ENCODE measurements at regions not wholly inside any gene's neighbourhood (a gene's known extent, or its start where the extent isn't known, plus 50 kb on each side); places are given as distances from the start of the nearest gene placed in this dataset.

- DNase-seq, result no peak
- H3K27me3 Mint-ChIP-seq (ENCODE audit: low read depth), result no peaks in the 10 kb centered on the region
- no peaks in the 10 kb centered on the region for H3K4me1 Mint-ChIP-seq (ENCODE audit: low read depth)
- ATAC-seq (replicated peaks in 1 of 2), result no peak
- H3K27ac Mint-ChIP-seq, result no peak overlapping the region
- H3K9me3 Mint-ChIP-seq, result no peaks in the 10 kb centered on the region
- H3K36me3 Mint-ChIP-seq (ENCODE audit: insufficient read depth in 2 of 2), result no peaks in the 10 kb centered on the region
- H3K4me3 Mint-ChIP-seq, result no peak overlapping the region
Observed at GRCh38 chr7:16187131-16187530, 234.2 kb downstream of the CRPPA start.

DNA sequence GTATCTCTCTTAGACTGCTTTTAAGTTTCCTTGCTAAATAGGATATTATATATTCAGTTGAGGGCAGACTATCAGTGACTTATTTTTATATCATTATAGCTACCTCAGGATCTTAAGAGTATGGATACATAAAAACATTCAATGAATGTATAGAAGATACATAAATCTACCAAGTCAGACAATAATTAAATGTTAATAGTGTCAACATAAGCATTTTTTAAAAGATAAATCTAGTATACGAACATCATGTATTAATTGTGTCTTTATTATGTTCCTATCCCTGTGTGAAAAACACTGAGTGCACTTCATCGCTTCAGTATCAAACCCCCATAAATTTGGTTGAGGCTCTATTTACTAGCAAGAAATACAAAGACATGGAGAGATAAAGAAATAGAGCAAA lies 242.8 kb downstream of the CRPPA start:
- Mint-ChIP-seq H3K4me1 (ENCODE audit: low read depth) (no peaks in the 10 kb centered on the region), H3K36me3 (ENCODE audit: insufficient read depth in 2 of 2) (no peaks in the 10 kb centered on the region), H3K27ac (no peak overlapping the region), H3K4me3 (no peak overlapping the region), H3K27me3 (ENCODE audit: low read depth) (no peaks in the 10 kb centered on the region), H3K9me3 (no peaks in the 10 kb centered on the region)
- ATAC-seq (replicated peaks in 1 of 2), result no peak
- no peak for DNase-seq

DNA sequence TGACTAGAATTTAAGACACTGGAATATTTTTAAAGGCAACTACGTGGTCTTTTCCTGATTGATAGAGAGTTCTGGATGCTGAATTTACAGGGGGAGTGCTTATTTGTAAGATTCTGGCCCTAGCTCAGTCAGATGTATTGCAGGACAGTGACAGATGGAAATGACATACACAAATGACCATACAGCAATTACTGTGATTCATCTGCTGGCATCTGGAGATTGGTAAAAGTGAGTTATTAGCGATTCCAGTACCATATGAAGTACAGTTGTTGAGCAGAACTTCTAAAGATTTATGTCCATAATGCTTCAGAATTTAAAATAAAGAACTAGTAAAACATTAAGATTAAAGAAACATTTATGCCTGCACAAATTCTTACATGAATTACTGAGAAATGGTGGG lies 243.2 kb downstream of the CRPPA start:
- Mint-ChIP-seq H3K27me3 (ENCODE audit: low read depth) (no peaks in the 10 kb centered on the region), H3K4me3 (no peak overlapping the region), H3K4me1 (ENCODE audit: low read depth) (no peaks in the 10 kb centered on the region), H3K27ac (no peak overlapping the region), H3K36me3 (ENCODE audit: insufficient read depth in 2 of 2) (no peaks in the 10 kb centered on the region), H3K9me3 (no peaks in the 10 kb centered on the region)
- ATAC-seq (replicated peaks in 1 of 2), result no peak
- DNase-seq, result no peak

GRCh38 chr7:16174253-16174652 lies 247.1 kb downstream of the CRPPA start:
- Mint-ChIP-seq H3K9me3 (no peaks in the 10 kb centered on the region), H3K27me3 (ENCODE audit: low read depth) (no peaks in the 10 kb centered on the region), H3K4me3 (no peak overlapping the region), H3K36me3 (ENCODE audit: insufficient read depth in 2 of 2) (no peaks in the 10 kb centered on the region), H3K27ac (no peak overlapping the region), H3K4me1 (ENCODE audit: low read depth) (no peaks in the 10 kb centered on the region)
- ATAC-seq (replicated peaks in 1 of 2), result no peak
- DNase-seq, result no peak

- H3K9me3 Mint-ChIP-seq, result no peaks in the 10 kb centered on the region
- no peaks in the 10 kb centered on the region for H3K36me3 Mint-ChIP-seq (ENCODE audit: insufficient read depth in 2 of 2)
- H3K4me1 Mint-ChIP-seq (ENCODE audit: low read depth), result no peaks in the 10 kb centered on the region
- no peaks in the 10 kb centered on the region for H3K27me3 Mint-ChIP-seq (ENCODE audit: low read depth)
- DNase-seq (no peak), ATAC-seq (replicated peaks in 1 of 2) (no peak)
- H3K27ac Mint-ChIP-seq, result no peak overlapping the region
- no peak overlapping the region for H3K4me3 Mint-ChIP-seq
Observed at GRCh38 chr7:16172366-16172765, 249.0 kb downstream of the CRPPA start.

GRCh38 chr7:16171928-16172327 lies 249.4 kb downstream of the CRPPA start:
- H3K27ac Mint-ChIP-seq, result no peak overlapping the region
- no peaks in the 10 kb centered on the region for H3K27me3 Mint-ChIP-seq (ENCODE audit: low read depth)
- ATAC-seq (replicated peaks in 1 of 2), result no peak
- H3K4me3 Mint-ChIP-seq, result no peak overlapping the region
- H3K9me3 Mint-ChIP-seq, result peaks cover 0 to 2% of the 10 kb centered on the region in 2 donors
- H3K36me3 Mint-ChIP-seq (ENCODE audit: insufficient read depth in 2 of 2), result no peaks in the 10 kb centered on the region
- DNase-seq, result no peak
- no peaks in the 10 kb centered on the region for H3K4me1 Mint-ChIP-seq (ENCODE audit: low read depth)

DNA sequence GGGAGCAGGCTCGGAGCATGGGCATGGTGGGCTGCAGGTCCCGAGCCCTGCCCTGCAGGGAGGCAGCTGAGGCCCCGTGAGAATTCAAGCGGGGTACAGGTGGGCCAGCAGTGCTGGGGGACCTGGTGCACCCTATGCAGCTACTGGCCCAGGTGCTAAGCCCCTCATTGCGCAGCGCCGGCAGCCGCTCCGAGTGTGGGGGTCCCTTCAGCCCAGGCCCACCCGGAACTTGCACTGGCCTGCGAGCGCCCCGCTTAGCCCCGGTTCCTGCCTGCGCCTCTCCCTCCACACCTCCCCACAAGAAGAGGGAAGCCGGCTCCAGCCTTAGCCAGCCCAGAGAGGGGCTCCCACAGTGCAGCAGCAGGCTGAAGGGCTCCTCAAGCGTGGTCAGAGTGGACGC lies 250.7 kb downstream of the CRPPA start:
- no peak for ATAC-seq (replicated peaks in 1 of 2)
- no peaks in the 10 kb centered on the region for H3K36me3 Mint-ChIP-seq (ENCODE audit: insufficient read depth in 2 of 2)
- H3K4me3 Mint-ChIP-seq, result no peak overlapping the region
- H3K4me1 Mint-ChIP-seq (ENCODE audit: low read depth), result no peaks in the 10 kb centered on the region
- no peaks in the 10 kb centered on the region for H3K27me3 Mint-ChIP-seq (ENCODE audit: low read depth)
- DNase-seq, result no peak
- H3K27ac Mint-ChIP-seq, result no peak overlapping the region
- H3K9me3 Mint-ChIP-seq, result peaks cover 0 to 2% of the 10 kb centered on the region in 2 donors

DNA sequence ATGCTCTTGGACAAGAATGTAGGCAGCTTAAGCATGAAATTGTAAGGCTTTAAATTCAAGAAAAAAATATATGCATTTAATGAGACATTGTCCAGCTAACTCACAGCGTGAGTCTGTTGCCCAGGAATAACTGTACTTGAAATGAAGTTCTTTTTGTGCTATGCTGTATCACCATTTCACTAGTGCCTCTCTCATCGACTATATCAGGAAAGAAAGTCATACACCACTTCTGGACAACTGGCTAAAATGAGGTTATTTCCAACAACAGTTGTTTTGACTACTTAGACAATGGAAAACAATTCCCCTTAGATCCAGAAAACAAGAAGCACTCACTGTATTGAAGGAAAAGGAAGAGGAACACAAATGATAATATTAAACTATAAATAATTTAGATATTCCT lies 251.8 kb downstream of the CRPPA start:
- DNase-seq, result no peak
- peaks cover 0 to 2% of the 10 kb centered on the region in 2 donors for H3K9me3 Mint-ChIP-seq
- no peaks in the 10 kb centered on the region for H3K4me1 Mint-ChIP-seq (ENCODE audit: low read depth)
- no peaks in the 10 kb centered on the region for H3K36me3 Mint-ChIP-seq (ENCODE audit: insufficient read depth in 2 of 2)
- H3K27me3 Mint-ChIP-seq (ENCODE audit: low read depth), result no peaks in the 10 kb centered on the region
- H3K27ac Mint-ChIP-seq, result no peak overlapping the region
- no peak for ATAC-seq (replicated peaks in 1 of 2)
- no peak overlapping the region for H3K4me3 Mint-ChIP-seq

DNA sequence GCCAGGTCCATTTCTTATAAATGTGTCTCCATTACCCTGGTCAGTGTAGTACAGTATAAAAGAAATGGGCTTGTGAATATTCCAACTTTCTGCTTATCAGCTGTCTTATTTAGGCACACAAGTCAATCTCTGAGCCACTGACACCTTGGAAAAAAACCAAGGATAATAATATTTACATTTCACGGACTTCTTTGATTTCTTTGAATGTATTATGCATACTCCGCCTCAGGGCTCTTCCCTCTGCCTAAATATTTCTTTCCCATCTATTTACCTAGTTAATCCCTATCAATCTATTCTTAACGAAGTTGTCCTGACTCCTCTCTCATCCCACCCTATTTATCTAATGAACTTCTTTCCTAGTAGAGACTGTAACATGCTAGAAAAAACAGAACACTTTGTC lies 253.8 kb downstream of the CRPPA start:
- DNase-seq (no peak), ATAC-seq (replicated peaks in 1 of 2) (no peak)
- Mint-ChIP-seq H3K9me3 (peaks cover 6 to 7% of the 10 kb centered on the region in 2 donors), H3K4me3 (no peak overlapping the region), H3K27me3 (ENCODE audit: low read depth) (no peaks in the 10 kb centered on the region), H3K4me1 (ENCODE audit: low read depth) (no peaks in the 10 kb centered on the region), H3K36me3 (ENCODE audit: insufficient read depth in 2 of 2) (peaks cover 0 to 1% of the 10 kb centered on the region in 2 donors), H3K27ac (no peak overlapping the region)

DNA sequence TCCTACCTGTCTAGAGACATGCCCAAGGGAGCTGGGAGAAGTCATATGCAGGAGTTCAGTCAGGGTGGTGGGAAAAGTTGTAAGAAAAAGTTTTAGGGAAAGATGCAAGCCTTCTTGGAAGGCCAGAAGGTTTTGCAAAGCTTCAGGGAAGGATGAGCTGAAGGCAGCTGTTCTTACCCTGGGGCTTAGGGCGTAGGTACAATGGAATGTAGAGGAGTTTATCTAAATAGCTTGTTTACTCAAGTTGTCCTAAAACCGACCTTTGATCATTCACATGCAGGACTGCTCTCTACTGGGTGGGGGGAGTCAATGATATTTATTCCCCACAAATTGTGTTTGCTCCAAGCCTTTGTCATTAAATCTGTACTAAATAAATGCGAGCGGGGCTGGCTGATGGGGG lies 277.0 kb downstream of the CRPPA start:
- ATAC-seq (replicated peaks in 1 of 2), result no peak
- DNase-seq, result no peak
- no peaks in the 10 kb centered on the region for H3K4me1 Mint-ChIP-seq (ENCODE audit: low read depth)
- no peak overlapping the region for H3K4me3 Mint-ChIP-seq
- H3K9me3 Mint-ChIP-seq, result peaks cover 11 to 22% of the 10 kb centered on the region in 2 donors
- H3K27ac Mint-ChIP-seq, result no peak overlapping the region
- peaks cover 0 to 5% of the 10 kb centered on the region in 2 donors for H3K36me3 Mint-ChIP-seq (ENCODE audit: insufficient read depth in 2 of 2)
- H3K27me3 Mint-ChIP-seq (ENCODE audit: low read depth), result no peaks in the 10 kb centered on the region

- DNase-seq (no peak), ATAC-seq (replicated peaks in 1 of 2) (no peak)
- H3K4me1 Mint-ChIP-seq (ENCODE audit: low read depth), result no peaks in the 10 kb centered on the region
- H3K36me3 Mint-ChIP-seq (ENCODE audit: insufficient read depth in 2 of 2), result no peaks in the 10 kb centered on the region
- H3K27me3 Mint-ChIP-seq (ENCODE audit: low read depth), result no peaks in the 10 kb centered on the region
- no peak overlapping the region for H3K27ac Mint-ChIP-seq
- no peak overlapping the region for H3K4me3 Mint-ChIP-seq
- H3K9me3 Mint-ChIP-seq, result peaks cover 0 to under 1% of the 10 kb centered on the region in 2 donors
Observed at GRCh38 chr7:16137944-16138343, 283.4 kb downstream of the CRPPA start.

- no peak for DNase-seq
- Mint-ChIP-seq H3K36me3 (ENCODE audit: insufficient read depth in 2 of 2) (no peaks in the 10 kb centered on the region), H3K4me3 (no peak overlapping the region), H3K9me3 (no peaks in the 10 kb centered on the region), H3K27ac (no peak overlapping the region), H3K4me1 (ENCODE audit: low read depth) (no peaks in the 10 kb centered on the region), H3K27me3 (ENCODE audit: low read depth) (no peaks in the 10 kb centered on the region)
- no peak for ATAC-seq (replicated peaks in 1 of 2)
Observed at GRCh38 chr7:16136896-16137295, 284.4 kb downstream of the CRPPA start.

- Mint-ChIP-seq H3K36me3 (ENCODE audit: insufficient read depth in 2 of 2) (no peaks in the 10 kb centered on the region), H3K27ac (no peak overlapping the region), H3K4me1 (ENCODE audit: low read depth) (no peaks in the 10 kb centered on the region), H3K27me3 (ENCODE audit: low read depth) (no peaks in the 10 kb centered on the region), H3K4me3 (no peak overlapping the region), H3K9me3 (peaks cover 0 to 2% of the 10 kb centered on the region in 2 donors)
- no peak for DNase-seq
- ATAC-seq (replicated peaks in 1 of 2), result no peak
Observed at GRCh38 chr7:16135658-16136057, 285.7 kb downstream of the CRPPA start.

DNA sequence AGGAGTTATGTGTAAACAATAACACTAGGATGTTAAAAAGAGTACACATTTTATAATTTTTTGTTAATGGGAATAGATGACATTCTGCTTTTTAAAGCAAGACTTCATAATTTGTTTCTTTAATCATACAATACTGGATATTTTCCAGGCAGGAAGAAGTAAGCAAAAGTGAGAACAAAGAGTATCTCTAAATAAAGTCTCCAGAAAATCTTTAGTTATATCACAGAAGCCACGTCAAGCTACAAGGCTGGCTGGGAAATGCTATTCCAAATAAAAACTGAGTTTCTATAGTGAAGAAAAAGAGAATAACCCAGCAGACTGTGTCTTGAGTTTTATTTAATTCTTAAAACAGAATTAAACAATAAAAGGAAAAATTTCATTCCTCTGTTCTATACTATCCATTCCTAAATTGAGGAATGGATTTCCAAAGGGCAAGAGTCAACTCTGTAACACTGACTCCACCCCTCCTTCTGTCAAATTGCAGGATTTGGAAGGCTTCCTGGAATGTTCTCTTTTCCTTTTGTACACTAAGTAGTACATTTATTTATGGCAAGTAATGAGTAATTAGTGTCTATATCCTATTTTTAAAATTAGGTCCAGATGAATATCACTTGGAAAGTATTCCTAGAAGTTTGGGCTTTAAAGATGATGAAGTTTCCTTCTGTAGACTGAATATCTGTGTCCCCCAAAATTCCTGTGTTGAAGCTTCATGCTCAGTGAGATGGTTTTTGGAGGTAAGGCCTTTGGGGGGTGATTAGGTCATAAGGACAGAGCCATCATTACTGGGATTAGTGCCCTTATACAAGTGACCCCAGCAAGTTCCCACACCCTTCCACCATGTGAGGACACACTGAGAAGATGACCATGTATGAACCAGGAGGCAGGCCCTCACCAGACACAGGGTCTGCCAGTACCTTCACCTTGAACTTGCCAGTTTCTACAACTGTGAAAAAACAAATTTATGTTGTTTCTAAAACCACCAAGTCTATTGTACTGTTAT lies 290.9 kb downstream of the CRPPA start:
- Mint-ChIP-seq H3K4me3 (no peak overlapping the region), H3K9me3 (peaks cover 2 to 7% of the 10 kb centered on the region in 2 donors), H3K27me3 (ENCODE audit: low read depth) (no peaks in the 10 kb centered on the region), H3K36me3 (ENCODE audit: insufficient read depth in 2 of 2) (no peaks in the 10 kb centered on the region), H3K27ac (no peak overlapping the region), H3K4me1 (ENCODE audit: low read depth) (no peaks in the 10 kb centered on the region)
- no peak for ATAC-seq (replicated peaks in 1 of 2)
- DNase-seq, result no peak
